ENCODE measurements at regions not wholly inside any gene's neighbourhood (a gene's known extent, or its start where the extent isn't known, plus 50 kb on each side); places are given as distances from the start of the nearest gene placed in this dataset.

DNA sequence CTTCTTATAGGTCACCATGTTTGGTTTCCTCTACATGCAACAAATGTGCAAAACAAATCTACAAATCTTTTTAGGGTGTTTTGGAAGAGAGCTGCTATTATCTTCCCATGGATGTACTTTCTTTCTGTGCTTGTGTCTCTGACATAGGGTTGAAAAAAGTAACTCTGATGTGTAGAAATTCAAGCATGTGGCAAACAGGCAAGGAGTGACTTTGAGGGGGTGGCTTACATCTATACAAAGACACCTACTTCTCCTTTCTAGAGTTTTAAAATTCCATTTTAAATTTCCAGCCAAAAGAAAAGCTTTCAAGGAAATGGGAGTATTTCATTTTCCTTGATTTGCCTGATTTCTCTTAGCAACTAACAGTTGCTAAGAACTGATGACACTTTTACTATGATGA is 904.8 kb upstream of the CELF4 start:
- H3K9ac ChIP-seq (ENCODE audit: control insufficient read depth, insufficient read depth, low read length): no peak overlapping the region
- CTCF ChIA-PET: no interaction called here
- H3K4me3 ChIP-seq: no peak overlapping the region
- TF ChIP-seq NFYB (IDR thresholded peaks at IDR 0.05; ENCODE audit: insufficient read depth, low read depth, low read length) (no peak), CHD1 (IDR thresholded peaks at IDR 0.05; ENCODE audit: low read depth, low read length) (no peak), DPF2 (IDR thresholded peaks at IDR 0.05) (no peak), KLF5 (IDR thresholded peaks at IDR 0.05; ENCODE audit: partially characterized antibody) (no peak), SPI1 (IDR thresholded peaks at IDR 0.05; ENCODE audit: borderline replicate concordance, insufficient read depth, low read depth, low read length) (no peak), SREBF2 (IDR thresholded peaks at IDR 0.05; ENCODE audit: low read length) (no peak), TCF3 (IDR thresholded peaks at IDR 0.05; ENCODE audit: borderline replicate concordance, insufficient read depth, low read depth, low read length) (no peak), RB1 (IDR thresholded peaks at IDR 0.05; ENCODE audit: borderline replicate concordance) (no peak), ZNF217 (IDR thresholded peaks at IDR 0.05) (no peak), HCFC1 (IDR thresholded peaks at IDR 0.05; ENCODE audit: low read length) (no peak), ZNF384 (IDR thresholded peaks at IDR 0.05; ENCODE audit: borderline replicate concordance, low read depth, low read length) (no peak), NR2C1 (IDR thresholded peaks at IDR 0.05) (no peak), SP1 (IDR thresholded peaks at IDR 0.05; ENCODE audit: low read depth, low read length) (no peak), MYB (IDR thresholded peaks at IDR 0.05; ENCODE audit: borderline replicate concordance, low read depth, low read length) (no peak), HDAC6 (IDR thresholded peaks at IDR 0.05; ENCODE audit: unreplicated experiment) (no peak)
- TF ChIP-seq, protein P1, sequence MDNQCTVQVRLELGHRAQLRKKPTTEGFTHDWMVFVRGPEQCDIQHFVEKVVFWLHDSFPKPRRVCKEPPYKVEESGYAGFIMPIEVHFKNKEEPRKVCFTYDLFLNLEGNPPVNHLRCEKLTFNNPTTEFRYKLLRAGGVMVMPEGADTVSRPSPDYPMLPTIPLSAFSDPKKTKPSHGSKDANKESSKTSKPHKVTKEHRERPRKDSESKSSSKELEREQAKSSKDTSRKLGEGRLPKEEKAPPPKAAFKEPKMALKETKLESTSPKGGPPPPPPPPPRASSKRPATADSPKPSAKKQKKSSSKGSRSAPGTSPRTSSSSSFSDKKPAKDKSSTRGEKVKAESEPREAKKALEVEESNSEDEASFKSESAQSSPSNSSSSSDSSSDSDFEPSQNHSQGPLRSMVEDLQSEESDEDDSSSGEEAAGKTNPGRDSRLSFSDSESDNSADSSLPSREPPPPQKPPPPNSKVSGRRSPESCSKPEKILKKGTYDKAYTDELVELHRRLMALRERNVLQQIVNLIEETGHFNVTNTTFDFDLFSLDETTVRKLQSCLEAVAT (IDR thresholded peaks at IDR 0.05): no peak
- no peaks in the 10 kb centered on the region for H3K79me2 ChIP-seq (ENCODE audit: control insufficient read depth, insufficient read depth, low read length)
- intact Hi-C loops (cut with micrococcal nuclease; ENCODE audit: unreplicated experiment) (no loop called here), in situ Hi-C loops (cut with MboI) (no loop called here)
- no peaks in the 10 kb centered on the region for H3K27me3 ChIP-seq (replicated peaks in 1 of 2; ENCODE audit: control insufficient read depth in 2 of 2, insufficient read depth in 2 of 2, low read length in 1 of 2)
- ATAC-seq: no peak
- FAIRE-seq: no peak
- no peaks in the 10 kb centered on the region for H3K36me3 ChIP-seq (ENCODE audit: control insufficient read depth in 2 of 2, insufficient read depth in 2 of 2, low read length in 1 of 2)
- no peak overlapping the region for H3K4me2 ChIP-seq (ENCODE audit: control insufficient read depth, insufficient read depth)
- H4K20me1 ChIP-seq (ENCODE audit: control insufficient read depth, insufficient read depth): no peaks in the 10 kb centered on the region
- H3K9me3 ChIP-seq (replicated peaks; ENCODE audit: control insufficient read depth, insufficient read depth, low read length): no peaks in the 10 kb centered on the region; the same call in 2 of the 3 replicates
- RAD21 ChIA-PET (ENCODE audit: unreplicated experiment): no interaction called here
- no peaks in the 10 kb centered on the region for H3K4me1 ChIP-seq (ENCODE audit: control insufficient read depth, insufficient read depth, low read length)
- no peak overlapping the region for H2AFZ ChIP-seq (ENCODE audit: control insufficient read depth, low read depth, low read length)
- H3K27ac ChIP-seq (ENCODE audit: control insufficient read depth, insufficient read depth): no peak overlapping the region
- SMC1A ChIA-PET (ENCODE audit: uncharacterized antibody, unreplicated experiment): no interaction called here
- BruUV-seq (replicated peaks): no TSS peak
- no peak for DNase-seq (ENCODE audit: low read depth, low spot score)
- POLR2A ChIA-PET: no interaction called here

Measured in GM12878 (cell line).